HG02798 (cell line): ENCODE measurements at regions not wholly inside any gene's neighbourhood (a gene's known extent, or its start where the extent isn't known, plus 50 kb on each side); places are given as distances from the start of the nearest gene placed in this dataset.
A peak's percentile ranks its signal among the peaks of the same experiment; 100 is the strongest.

ENCODE experiments used
- ATAC-seq: cut with Tn5 transposase; IDR thresholded peaks from one replicate; pipeline ENCODE4 v1.9.1; 2021; ENCODE audit warnings: mild to moderate bottlenecking; ENCODE audit not compliant: unreplicated experiment, poor library complexity

- ATAC-seq: no peak
These were observed 776.0 kb downstream of the DACH1 start for GRCh38 chr13:71090990-71091389.

GRCh38 chr13:71089056-71089455 is 777.9 kb downstream of the DACH1 start:
- ATAC-seq: no peak

- ATAC-seq: no peak
These were observed 779.6 kb downstream of the DACH1 start for GRCh38 chr13:71087432-71087831.

GRCh38 chr13:71087006-71087405 is 780.0 kb downstream of the DACH1 start:
- no peak for ATAC-seq

GRCh38 chr13:71082631-71083030 is 784.4 kb downstream of the DACH1 start:
- ATAC-seq: no peak

- ATAC-seq: no peak
These were observed 787.4 kb downstream of the DACH1 start for GRCh38 chr13:71079638-71080037.

GRCh38 chr13:71068041-71068440 is 799.0 kb downstream of the DACH1 start:
- no peak for ATAC-seq

- ATAC-seq: no peak
These were observed 799.7 kb downstream of the DACH1 start for GRCh38 chr13:71067165-71067815.

- no peak for ATAC-seq
These were observed 810.4 kb downstream of the DACH1 start for GRCh38 chr13:71056581-71056980.

GRCh38 chr13:71055644-71056043 is 811.4 kb downstream of the DACH1 start:
- no peak for ATAC-seq

- ATAC-seq: no peak
These were observed 812.0 kb downstream of the DACH1 start for GRCh38 chr13:71055047-71055446.

GRCh38 chr13:71054358-71054757 is 812.6 kb downstream of the DACH1 start:
- ATAC-seq: peak; percentile 74

GRCh38 chr13:71051573-71051972 is 815.4 kb downstream of the DACH1 start:
- no peak for ATAC-seq

- no peak for ATAC-seq
These were observed 820.5 kb downstream of the DACH1 start for GRCh38 chr13:71046360-71047079.

GRCh38 chr13:71045101-71045500 is 821.9 kb downstream of the DACH1 start:
- ATAC-seq: no peak

GRCh38 chr13:71039440-71039839 is 827.6 kb downstream of the DACH1 start:
- ATAC-seq: no peak

- ATAC-seq: no peak
These were observed 833.0 kb downstream of the DACH1 start for GRCh38 chr13:71034018-71034417.

GRCh38 chr13:71033026-71033425 is 834.0 kb downstream of the DACH1 start:
- ATAC-seq: no peak

GRCh38 chr13:71030784-71031183 is 836.2 kb downstream of the DACH1 start:
- ATAC-seq: no peak

- no peak for ATAC-seq
These were observed 838.1 kb downstream of the DACH1 start for GRCh38 chr13:71028884-71029283.

- ATAC-seq: peak; percentile 72
These were observed 845.1 kb downstream of the DACH1 start for GRCh38 chr13:71021825-71022422.

GRCh38 chr13:71018995-71019394 is 848.0 kb downstream of the DACH1 start:
- ATAC-seq: no peak
